ENCODE measurements at regions not wholly inside any gene's neighbourhood (a gene's known extent, or its start where the extent isn't known, plus 50 kb on each side); places are given as distances from the start of the nearest gene placed in this dataset.
A peak's percentile ranks its signal among the peaks of the same experiment; 100 is the strongest.

DNA sequence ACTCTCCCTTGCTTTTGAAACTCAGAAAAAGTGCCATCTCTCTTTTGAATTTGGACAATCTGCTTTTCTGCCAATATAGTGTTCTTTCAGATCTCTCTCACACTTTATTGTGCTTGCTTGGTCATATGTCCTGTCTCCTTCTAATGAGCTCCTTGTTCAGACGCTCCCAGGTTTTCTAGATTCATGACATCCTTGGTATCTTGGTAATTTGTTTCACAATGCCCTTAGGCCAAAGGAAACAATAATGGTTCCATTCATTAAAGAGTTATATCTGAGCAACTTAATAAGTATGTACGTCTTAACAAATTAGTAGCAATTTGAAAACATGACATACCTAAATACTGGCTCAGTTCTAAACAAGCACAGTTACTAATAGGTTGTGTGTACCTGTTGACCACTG, 293.4 kb upstream of the SPTLC3 start:
- H3K4me3 Mint-ChIP-seq: no peak overlapping the region
- H3K4me1 Mint-ChIP-seq: peaks cover 7% of the 10 kb centered on the region
- no peaks in the 10 kb centered on the region for H3K9me3 Mint-ChIP-seq
- H3K27me3 Mint-ChIP-seq (ENCODE audit: low read depth): no peaks in the 10 kb centered on the region
- TF ChIP-seq, protein P1, sequence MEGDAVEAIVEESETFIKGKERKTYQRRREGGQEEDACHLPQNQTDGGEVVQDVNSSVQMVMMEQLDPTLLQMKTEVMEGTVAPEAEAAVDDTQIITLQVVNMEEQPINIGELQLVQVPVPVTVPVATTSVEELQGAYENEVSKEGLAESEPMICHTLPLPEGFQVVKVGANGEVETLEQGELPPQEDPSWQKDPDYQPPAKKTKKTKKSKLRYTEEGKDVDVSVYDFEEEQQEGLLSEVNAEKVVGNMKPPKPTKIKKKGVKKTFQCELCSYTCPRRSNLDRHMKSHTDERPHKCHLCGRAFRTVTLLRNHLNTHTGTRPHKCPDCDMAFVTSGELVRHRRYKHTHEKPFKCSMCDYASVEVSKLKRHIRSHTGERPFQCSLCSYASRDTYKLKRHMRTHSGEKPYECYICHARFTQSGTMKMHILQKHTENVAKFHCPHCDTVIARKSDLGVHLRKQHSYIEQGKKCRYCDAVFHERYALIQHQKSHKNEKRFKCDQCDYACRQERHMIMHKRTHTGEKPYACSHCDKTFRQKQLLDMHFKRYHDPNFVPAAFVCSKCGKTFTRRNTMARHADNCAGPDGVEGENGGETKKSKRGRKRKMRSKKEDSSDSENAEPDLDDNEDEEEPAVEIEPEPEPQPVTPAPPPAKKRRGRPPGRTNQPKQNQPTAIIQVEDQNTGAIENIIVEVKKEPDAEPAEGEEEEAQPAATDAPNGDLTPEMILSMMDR (IDR thresholded peaks at IDR 0.05; ENCODE audit: unreplicated experiment in 3 of 3): no peak
- H3K27ac Mint-ChIP-seq: no peak overlapping the region
- no peaks in the 10 kb centered on the region for H3K36me3 Mint-ChIP-seq (ENCODE audit: low read depth)

DNA sequence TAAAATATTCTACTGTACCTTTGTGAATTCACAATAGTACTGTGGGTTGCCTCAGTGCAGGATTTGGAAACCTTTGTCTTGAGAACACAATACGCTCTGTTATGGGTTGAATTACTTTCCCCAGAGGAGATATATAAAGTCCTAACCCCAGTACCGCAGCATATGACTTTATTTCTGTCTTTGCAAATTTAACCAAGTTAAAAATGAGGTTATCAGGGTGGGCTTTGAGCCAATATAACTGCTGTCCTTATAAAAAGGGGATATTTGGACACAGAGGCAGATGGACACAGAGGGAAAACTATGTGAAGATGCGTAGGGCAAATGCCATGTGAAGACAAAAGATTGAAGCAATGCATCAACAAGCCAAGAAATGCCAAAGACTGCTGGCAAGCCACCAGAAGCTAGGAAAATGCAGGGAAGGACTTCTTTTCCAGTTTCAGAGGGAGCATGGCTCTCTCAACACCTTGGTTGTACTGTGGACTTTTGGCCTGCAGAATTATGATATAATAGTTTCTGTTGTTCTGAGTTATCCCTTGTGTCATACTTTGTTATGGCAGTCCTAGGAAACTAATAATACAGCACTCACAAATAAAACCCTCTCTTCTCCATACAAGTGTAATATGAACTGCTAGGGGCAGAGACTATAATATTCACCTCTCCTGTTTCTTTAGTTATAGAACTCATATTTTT, 292.6 kb upstream of the SPTLC3 start:
- Mint-ChIP-seq H3K4me3 (no peak overlapping the region), H3K36me3 (ENCODE audit: low read depth) (no peaks in the 10 kb centered on the region), H3K9me3 (no peaks in the 10 kb centered on the region), H3K27ac (no peak overlapping the region), H3K4me1 (peaks cover 7% of the 10 kb centered on the region), H3K27me3 (ENCODE audit: low read depth) (no peaks in the 10 kb centered on the region)
- TF ChIP-seq, protein P1 (IDR thresholded peaks at IDR 0.05; ENCODE audit: unreplicated experiment in 3 of 3): no peak

- no peak overlapping the region for H3K27ac Mint-ChIP-seq
- no peaks in the 10 kb centered on the region for H3K9me3 Mint-ChIP-seq
- no peaks in the 10 kb centered on the region for H3K36me3 Mint-ChIP-seq (ENCODE audit: low read depth)
- H3K4me3 Mint-ChIP-seq: no peak overlapping the region
- TF ChIP-seq, protein P1 (IDR thresholded peaks at IDR 0.05; ENCODE audit: unreplicated experiment in 3 of 3): no peak
- H3K27me3 Mint-ChIP-seq (ENCODE audit: low read depth): no peaks in the 10 kb centered on the region
- peaks cover 7% of the 10 kb centered on the region for H3K4me1 Mint-ChIP-seq
These were observed 291.7 kb upstream of the SPTLC3 start for GRCh38 chr20:12717061-12717460.

- H3K27ac Mint-ChIP-seq: no peak overlapping the region
- H3K9me3 Mint-ChIP-seq: no peaks in the 10 kb centered on the region
- H3K4me1 Mint-ChIP-seq: peaks cover 7% of the 10 kb centered on the region
- no peaks in the 10 kb centered on the region for H3K27me3 Mint-ChIP-seq (ENCODE audit: low read depth)
- no peak overlapping the region for H3K4me3 Mint-ChIP-seq
- TF ChIP-seq, protein P1 (IDR thresholded peaks at IDR 0.05; ENCODE audit: unreplicated experiment in 3 of 3): no peak
- H3K36me3 Mint-ChIP-seq (ENCODE audit: low read depth): no peaks in the 10 kb centered on the region
These were observed 290.2 kb upstream of the SPTLC3 start for GRCh38 chr20:12718619-12719018.

DNA sequence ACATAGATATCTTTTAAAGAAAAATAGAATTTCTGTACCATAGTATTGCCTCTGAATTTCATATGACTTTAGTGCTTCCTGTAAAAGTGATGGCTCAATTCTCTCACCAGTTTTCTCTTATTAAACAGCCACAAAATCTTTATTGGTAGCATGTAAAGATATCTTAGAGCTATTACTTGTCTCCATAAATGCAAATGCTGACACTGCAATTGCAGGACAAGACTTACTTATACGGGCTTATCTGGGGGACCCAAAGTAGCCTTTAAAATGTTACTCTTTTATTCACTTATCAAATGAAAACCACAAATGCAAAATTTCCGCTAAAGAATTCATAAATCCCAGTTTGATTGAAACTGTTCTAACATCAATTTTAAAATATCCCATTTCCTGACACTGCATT, 287.1 kb upstream of the SPTLC3 start:
- H3K27ac Mint-ChIP-seq: peak overlapping the region; percentile 1 to 53 (median 32)
- no peaks in the 10 kb centered on the region for H3K27me3 Mint-ChIP-seq (ENCODE audit: low read depth)
- H3K9me3 Mint-ChIP-seq: no peaks in the 10 kb centered on the region
- TF ChIP-seq, protein P1 (IDR thresholded peaks at IDR 0.05; ENCODE audit: unreplicated experiment in 3 of 3): no peak
- no peaks in the 10 kb centered on the region for H3K36me3 Mint-ChIP-seq (ENCODE audit: low read depth)
- H3K4me1 Mint-ChIP-seq: no peaks in the 10 kb centered on the region
- H3K4me3 Mint-ChIP-seq: no peak overlapping the region

DNA sequence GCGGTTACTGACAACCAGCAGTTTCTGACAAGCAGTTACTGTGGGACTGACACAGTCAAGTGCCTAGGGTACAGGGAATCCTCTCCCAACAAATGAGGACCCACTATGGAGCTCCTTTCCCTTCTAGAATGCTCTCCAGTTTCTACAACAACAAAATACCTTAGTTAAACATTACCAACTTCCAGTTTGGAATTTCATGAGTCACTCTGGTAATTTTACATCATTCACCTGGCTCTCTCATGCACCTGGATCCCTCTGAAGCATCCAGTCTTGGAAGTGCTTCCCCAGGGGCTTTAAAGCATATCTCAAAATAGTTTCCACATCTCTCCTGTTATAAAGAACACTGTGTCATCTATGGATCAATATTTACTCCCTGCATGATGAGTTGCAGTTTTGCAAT, 286.7 kb upstream of the SPTLC3 start:
- TF ChIP-seq, protein P1 (IDR thresholded peaks at IDR 0.05; ENCODE audit: unreplicated experiment in 3 of 3): no peak
- H3K36me3 Mint-ChIP-seq (ENCODE audit: low read depth): no peaks in the 10 kb centered on the region
- H3K27ac Mint-ChIP-seq: peak overlapping the region; percentile 1 to 53 (median 32)
- no peaks in the 10 kb centered on the region for H3K27me3 Mint-ChIP-seq (ENCODE audit: low read depth)
- H3K9me3 Mint-ChIP-seq: no peaks in the 10 kb centered on the region
- H3K4me1 Mint-ChIP-seq: no peaks in the 10 kb centered on the region
- no peak overlapping the region for H3K4me3 Mint-ChIP-seq

Measured in nephron (organoid).